Left lung (tissue), 4 donors: ENCODE measurements at regions not wholly inside any gene's neighbourhood (a gene's known extent, or its start where the extent isn't known, plus 50 kb on each side); places are given as distances from the start of the nearest gene placed in this dataset.

Source experiments
- ATAC-seq: fragments of 200-7000 bp; cut with Tn5 transposase; one replicate; pipeline ENCODE4 v1.9.1; 2020; ENCODE audit warnings: moderate library complexity
- DNase-seq, 4 donors: peaks; one replicate each; pipeline ENCODE4 v3.0.0-alpha.2; 2013 to 2020
- H3K27ac ChIP-seq, 2 donors: fragments of 200-600 bp; sonication (generic) in 1 of 2; one replicate each; pipeline versions ENCODE4 v1.5.0 to v1.8.0; 2020 to 2021
- H3K27me3 ChIP-seq, 2 donors: fragments of 200-600 bp; sonication (generic) in 1 of 2; one replicate each; pipeline versions ENCODE4 v1.5.0 to v1.8.0; 2020 to 2021
- H3K36me3 ChIP-seq, 2 donors: fragments of 200-600 bp; sonication (generic) in 1 of 2; one replicate each; pipeline versions ENCODE4 v1.5.0 to v1.8.0; 2020 to 2021
- H3K4me1 ChIP-seq, 2 donors: fragments of 200-600 bp; one replicate each; pipeline ENCODE4 v1.8.0; 2021
- H3K4me3 ChIP-seq, 2 donors: fragments of 200-600 bp; sonication (generic) in 1 of 2; one replicate each; pipeline versions ENCODE4 v1.5.0 to v1.8.0; 2020 to 2021; ENCODE audit warnings: mild to moderate bottlenecking in 1 of 2
- H3K9me3 ChIP-seq, 2 donors: fragments of 200-600 bp; sonication (generic) in 1 of 2; one replicate each; pipeline versions ENCODE4 v1.5.0 to v1.8.0; 2020 to 2021
- CTCF ChIP-seq, 2 donors: fragments of 200-600 bp; sonication (generic) in 1 of 2; IDR thresholded peaks; one replicate each; pipeline versions ENCODE4 v1.5.0 to v1.8.0; 2021; ENCODE audit warnings: antibody characterized with exemption in 2 of 2
- intact Hi-C, 2 donors: fragments of 100-400 bp; cut with DNase I; formaldehyde crosslinking; loops; one replicate each; pipeline versions ENCODE4 v1.11.2 to v1.14.2; 2022
- donor health status: DM: no; HTN: yes; CAD: no.
- donor health status: DM: no; HTN: no; CAD: no.

DNA sequence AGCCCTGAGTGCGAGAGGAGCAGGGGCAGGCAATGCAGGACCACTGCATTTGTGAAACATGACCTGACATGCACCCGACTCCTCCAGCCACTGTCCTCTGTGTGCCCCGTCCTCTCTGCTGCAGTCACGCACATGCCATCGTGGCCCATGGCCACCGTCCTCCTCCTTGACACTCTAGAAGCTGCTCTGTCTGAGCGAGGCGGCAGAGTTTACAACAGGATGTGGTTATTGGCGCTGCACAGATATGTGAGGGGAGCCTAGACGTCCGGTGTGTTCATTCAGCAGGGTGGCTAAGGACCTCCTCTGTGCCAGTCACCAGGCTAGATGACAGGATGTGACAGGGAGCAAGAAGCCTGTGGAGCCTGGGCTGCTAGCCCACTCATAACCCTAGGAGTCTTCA is 277.8 kb downstream of the FOXO1 start:
- peak; percentile 69 for ATAC-seq
- TF ChIP-seq CTCF (IDR thresholded peaks at IDR 0.05): no peak
- Histone ChIP-seq H3K4me3 (no peak overlapping the region), H3K36me3 (no peaks in the 10 kb centered on the region), H3K9me3 (no peaks in the 10 kb centered on the region), H3K27me3 (no peaks in the 10 kb centered on the region), H3K27ac (peak overlapping the region in 1 of 2 donors; percentile 42), H3K4me1 (no peaks in the 10 kb centered on the region)
- intact Hi-C loops: no loop called here
- peak in 1 of 4 donors; percentile 46 for DNase-seq

DNA sequence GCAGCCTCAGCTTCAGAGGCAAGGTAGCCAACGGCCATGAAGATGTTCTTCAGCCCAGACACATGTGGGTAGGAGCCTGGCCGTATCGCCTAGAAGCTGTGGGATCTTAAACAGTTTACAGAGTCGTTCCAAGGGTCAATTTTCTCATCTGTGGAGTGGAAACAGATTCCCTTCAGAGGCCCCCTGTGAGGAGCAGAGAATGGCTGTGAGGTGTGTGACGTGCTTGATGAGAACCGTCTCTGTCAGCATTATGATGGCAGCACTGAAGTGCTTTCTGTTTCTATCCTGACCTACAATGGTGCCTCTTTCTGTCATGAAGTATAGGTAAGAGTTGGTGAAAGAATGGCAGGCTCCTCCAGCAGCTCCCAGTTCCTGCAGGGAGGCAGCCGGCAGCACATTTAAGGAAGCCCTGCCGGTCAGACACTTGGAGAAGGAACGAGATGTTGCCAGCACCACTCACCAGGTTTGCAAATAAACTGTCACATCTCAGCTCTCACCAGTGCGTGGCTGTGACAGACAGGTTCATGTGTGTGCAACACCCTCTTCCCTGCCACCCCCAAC is 277.3 kb downstream of the FOXO1 start:
- Histone ChIP-seq H3K4me3 (no peak overlapping the region), H3K27me3 (no peaks in the 10 kb centered on the region), H3K4me1 (no peaks in the 10 kb centered on the region), H3K27ac (peak overlapping the region in 1 of 2 donors; percentile 42), H3K36me3 (no peaks in the 10 kb centered on the region), H3K9me3 (no peaks in the 10 kb centered on the region)
- ATAC-seq (peak; percentile 15), DNase-seq (no peak)
- intact Hi-C loops: no loop called here
- TF ChIP-seq CTCF (IDR thresholded peaks at IDR 0.05): no peak

GRCh38 chr13:40390401-40390916 is 276.0 kb downstream of the FOXO1 start:
- Histone ChIP-seq H3K4me3 (no peak overlapping the region), H3K9me3 (no peaks in the 10 kb centered on the region), H3K27ac (no peak overlapping the region), H3K27me3 (no peaks in the 10 kb centered on the region), H3K4me1 (no peaks in the 10 kb centered on the region), H3K36me3 (no peaks in the 10 kb centered on the region)
- no peak for ATAC-seq
- no peak for DNase-seq
- no peak for TF ChIP-seq CTCF (IDR thresholded peaks at IDR 0.05)
- intact Hi-C loops: no loop called here

DNA sequence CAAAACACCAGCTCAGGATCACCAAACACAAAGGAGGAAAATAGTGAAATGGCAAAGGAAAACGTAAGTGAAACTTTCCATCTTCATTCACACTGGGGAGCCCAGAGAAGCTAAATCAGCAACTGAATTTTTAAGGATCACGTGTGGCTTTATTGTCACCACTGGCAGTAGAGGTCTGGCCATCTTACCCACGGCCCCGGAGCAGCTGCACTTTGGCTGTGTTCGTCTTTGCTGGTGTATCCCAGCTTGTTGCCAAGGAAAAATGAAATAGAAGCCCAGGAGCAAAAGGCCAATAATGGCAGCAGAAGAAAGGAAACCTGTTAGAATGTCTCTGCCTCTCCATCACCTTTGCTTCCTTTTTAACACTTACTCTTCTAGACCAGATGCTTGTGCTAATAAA is 274.7 kb downstream of the FOXO1 start:
- H3K4me3 ChIP-seq: no peak overlapping the region
- H3K4me1 ChIP-seq: no peaks in the 10 kb centered on the region
- no peaks in the 10 kb centered on the region for H3K9me3 ChIP-seq
- no peaks in the 10 kb centered on the region for H3K27me3 ChIP-seq
- ATAC-seq (no peak), DNase-seq (no peak)
- H3K27ac ChIP-seq: no peak overlapping the region
- no peaks in the 10 kb centered on the region for H3K36me3 ChIP-seq
- intact Hi-C loops: no loop called here
- no peak for TF ChIP-seq CTCF (IDR thresholded peaks at IDR 0.05)

DNA sequence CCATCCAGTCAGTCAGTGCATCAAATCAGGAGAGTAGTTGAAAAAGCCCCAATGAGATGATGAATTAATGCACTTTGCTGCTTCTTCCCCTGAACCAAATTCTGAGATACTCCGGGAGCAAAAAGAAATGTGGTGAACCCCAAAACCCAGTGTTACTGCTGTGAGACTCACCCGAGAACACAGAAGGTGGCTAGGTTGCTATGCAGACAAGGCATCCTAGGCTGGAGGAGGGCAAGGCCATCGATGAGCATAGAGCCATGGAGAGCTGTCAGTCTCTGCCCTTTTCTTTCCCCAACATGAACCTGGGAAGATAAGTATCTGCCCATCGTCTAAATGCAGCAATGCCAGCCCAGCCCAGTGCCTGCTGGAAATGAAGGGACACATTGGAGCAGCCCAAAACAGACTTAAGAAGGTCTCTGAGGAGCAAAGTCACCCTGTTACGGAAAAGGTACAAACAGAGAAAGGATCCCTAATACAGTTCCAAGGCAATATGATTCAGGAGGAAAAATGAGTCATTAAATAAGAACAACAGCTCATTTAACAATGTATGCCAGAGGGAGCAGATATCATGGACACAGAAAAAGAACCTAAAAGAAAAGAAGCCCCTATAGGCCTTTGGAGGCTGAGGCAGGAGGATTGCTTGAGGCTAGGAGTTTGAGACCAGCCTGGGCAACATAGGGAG is 272.0 kb downstream of the FOXO1 start:
- no peak for TF ChIP-seq CTCF (IDR thresholded peaks at IDR 0.05)
- Histone ChIP-seq H3K27me3 (no peaks in the 10 kb centered on the region), H3K36me3 (no peaks in the 10 kb centered on the region), H3K27ac (no peak overlapping the region), H3K4me3 (no peak overlapping the region), H3K4me1 (peaks cover 0 to 6% of the 10 kb centered on the region in 2 donors), H3K9me3 (no peaks in the 10 kb centered on the region)
- ATAC-seq (no peak), DNase-seq (no peak)
- intact Hi-C loops: no loop called here
